Neural crest cell (in vitro differentiated cells): ENCODE measurements at regions not wholly inside any gene's neighbourhood (a gene's known extent, or its start where the extent isn't known, plus 50 kb on each side); places are given as distances from the start of the nearest gene placed in this dataset.

Experiments
- DNase-seq: peaks from one replicate; pipeline ENCODE4 v3.0.0; 2021; ENCODE audit warnings: low read depth, mixed read lengths, low spot score
- H3K27ac Mint-ChIP-seq: one replicate; pipeline ENCODE4 v1.8.0; 2021; ENCODE audit warnings: mild to moderate bottlenecking, mixed read lengths; ENCODE audit not compliant: unreplicated experiment
- H3K27me3 Mint-ChIP-seq: 2 replicates; pipeline ENCODE4 v1.8.0; 2021; ENCODE audit warnings: low read depth, mild to moderate bottlenecking, mixed read lengths
- H3K36me3 Mint-ChIP-seq: 2 replicates; pipeline ENCODE4 v1.8.0; 2021; ENCODE audit warnings: low read depth, mild to moderate bottlenecking, mixed read lengths
- H3K4me1 Mint-ChIP-seq: 2 replicates; pipeline ENCODE4 v1.8.0; 2021; ENCODE audit warnings: mixed read lengths
- H3K4me3 Mint-ChIP-seq: one replicate; pipeline ENCODE4 v1.8.0; 2021; ENCODE audit warnings: mild to moderate bottlenecking, mixed read lengths
- H3K9me3 Mint-ChIP-seq: 2 replicates; pipeline ENCODE4 v1.8.0; 2021; ENCODE audit warnings: mixed read lengths
- TF ChIP-seq, protein P1 (sequence below): fragments of 200-600 bp; sonication (generic); conservative IDR thresholded peaks from 2 replicates; pipeline ENCODE4 v1.5.0; 2021; ENCODE audit warnings: antibody characterized with exemption, mild to moderate bottlenecking

DNA sequence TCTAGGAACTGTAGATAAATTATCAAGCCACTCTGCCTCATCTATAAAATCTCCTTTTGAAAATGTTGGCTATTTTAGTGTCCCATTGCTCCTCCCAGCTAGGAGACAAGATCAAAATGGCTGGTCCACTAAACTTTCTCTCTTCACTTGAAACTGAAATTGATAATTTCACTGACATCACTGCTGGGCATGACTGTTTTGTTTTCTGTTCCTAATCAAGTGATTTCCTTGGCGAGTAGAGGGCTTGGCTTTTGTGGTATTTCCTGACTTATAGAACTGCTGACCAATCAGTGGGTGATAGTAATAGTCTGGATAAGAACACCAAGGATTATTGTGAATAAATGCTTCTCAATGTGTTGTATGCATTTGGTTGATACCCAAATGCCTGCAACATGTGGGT lies 2152.9 kb downstream of the ARAP2 start:
- H3K4me3 Mint-ChIP-seq: no peak overlapping the region
- no peaks in the 10 kb centered on the region for H3K4me1 Mint-ChIP-seq
- DNase-seq: no peak
- no peak overlapping the region for H3K27ac Mint-ChIP-seq
- no peaks in the 10 kb centered on the region for H3K9me3 Mint-ChIP-seq
- H3K36me3 Mint-ChIP-seq: no peaks in the 10 kb centered on the region
- H3K27me3 Mint-ChIP-seq: no peaks in the 10 kb centered on the region
- TF ChIP-seq, protein P1, sequence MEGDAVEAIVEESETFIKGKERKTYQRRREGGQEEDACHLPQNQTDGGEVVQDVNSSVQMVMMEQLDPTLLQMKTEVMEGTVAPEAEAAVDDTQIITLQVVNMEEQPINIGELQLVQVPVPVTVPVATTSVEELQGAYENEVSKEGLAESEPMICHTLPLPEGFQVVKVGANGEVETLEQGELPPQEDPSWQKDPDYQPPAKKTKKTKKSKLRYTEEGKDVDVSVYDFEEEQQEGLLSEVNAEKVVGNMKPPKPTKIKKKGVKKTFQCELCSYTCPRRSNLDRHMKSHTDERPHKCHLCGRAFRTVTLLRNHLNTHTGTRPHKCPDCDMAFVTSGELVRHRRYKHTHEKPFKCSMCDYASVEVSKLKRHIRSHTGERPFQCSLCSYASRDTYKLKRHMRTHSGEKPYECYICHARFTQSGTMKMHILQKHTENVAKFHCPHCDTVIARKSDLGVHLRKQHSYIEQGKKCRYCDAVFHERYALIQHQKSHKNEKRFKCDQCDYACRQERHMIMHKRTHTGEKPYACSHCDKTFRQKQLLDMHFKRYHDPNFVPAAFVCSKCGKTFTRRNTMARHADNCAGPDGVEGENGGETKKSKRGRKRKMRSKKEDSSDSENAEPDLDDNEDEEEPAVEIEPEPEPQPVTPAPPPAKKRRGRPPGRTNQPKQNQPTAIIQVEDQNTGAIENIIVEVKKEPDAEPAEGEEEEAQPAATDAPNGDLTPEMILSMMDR: no peak

DNA sequence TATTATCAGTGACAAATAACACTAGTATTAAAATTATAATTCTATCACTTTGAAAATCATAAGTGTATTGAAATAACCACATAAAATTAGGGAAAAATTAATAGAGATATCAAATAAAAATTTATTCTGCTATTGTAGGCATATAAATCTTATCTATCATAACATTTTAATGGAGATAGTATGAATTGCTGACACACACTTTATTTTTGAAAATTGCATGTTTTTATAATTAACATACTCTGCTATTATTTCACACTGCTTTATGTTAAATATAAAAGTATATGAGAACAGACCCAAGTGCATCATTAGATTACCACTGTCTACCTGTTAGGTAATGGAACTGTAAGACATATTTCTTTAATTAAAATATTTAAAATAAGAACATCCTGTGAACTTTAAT lies 2150.2 kb downstream of the ARAP2 start:
- TF ChIP-seq, protein P1: no peak
- no peaks in the 10 kb centered on the region for H3K36me3 Mint-ChIP-seq
- no peaks in the 10 kb centered on the region for H3K9me3 Mint-ChIP-seq
- H3K4me1 Mint-ChIP-seq: no peaks in the 10 kb centered on the region
- no peak overlapping the region for H3K27ac Mint-ChIP-seq
- H3K4me3 Mint-ChIP-seq: no peak overlapping the region
- H3K27me3 Mint-ChIP-seq: no peaks in the 10 kb centered on the region
- DNase-seq: no peak

DNA sequence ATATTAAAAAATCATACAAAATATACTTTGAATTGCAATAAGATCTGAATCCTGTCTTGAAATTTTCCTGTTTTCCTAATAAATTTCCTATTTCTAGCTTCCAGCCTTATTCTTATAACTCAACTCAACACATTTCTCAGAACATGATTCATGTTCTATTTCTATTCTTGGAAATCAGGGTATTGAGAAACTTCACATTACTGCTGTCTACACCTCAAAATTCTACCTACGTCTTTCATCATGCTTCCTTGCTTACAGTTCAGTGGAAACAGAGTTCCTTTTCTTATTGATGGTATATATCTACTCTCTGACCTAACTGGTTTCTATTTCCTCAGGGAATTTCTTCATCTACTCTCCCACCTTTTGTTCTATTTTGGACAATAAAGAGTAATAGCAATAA lies 2139.0 kb downstream of the ARAP2 start:
- DNase-seq: no peak
- Mint-ChIP-seq H3K4me1 (no peaks in the 10 kb centered on the region), H3K27me3 (no peaks in the 10 kb centered on the region), H3K4me3 (no peak overlapping the region), H3K9me3 (no peaks in the 10 kb centered on the region), H3K36me3 (no peaks in the 10 kb centered on the region), H3K27ac (no peak overlapping the region)
- TF ChIP-seq, protein P1: no peak

DNA sequence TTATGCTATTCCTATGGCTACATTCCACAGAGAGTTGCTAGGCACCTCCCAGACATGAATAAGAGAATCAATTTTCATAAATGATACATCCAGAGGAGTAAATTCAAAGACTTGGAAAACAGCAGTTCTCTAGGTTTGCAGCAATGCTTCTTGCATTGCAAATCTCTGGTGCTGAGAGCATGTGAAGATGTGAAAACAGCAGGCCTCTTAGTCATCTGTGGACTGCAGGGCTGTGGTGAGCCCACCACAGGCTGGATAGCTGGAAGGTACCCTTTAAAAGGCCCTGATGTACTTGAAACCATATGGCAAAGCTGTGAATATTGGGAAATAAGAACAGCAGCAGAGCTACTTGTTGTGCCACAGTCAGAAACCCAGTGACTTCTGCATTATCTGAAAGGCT lies 2135.9 kb downstream of the ARAP2 start:
- Mint-ChIP-seq H3K27me3 (no peaks in the 10 kb centered on the region), H3K4me3 (no peak overlapping the region), H3K9me3 (no peaks in the 10 kb centered on the region), H3K27ac (no peak overlapping the region), H3K4me1 (no peaks in the 10 kb centered on the region), H3K36me3 (no peaks in the 10 kb centered on the region)
- DNase-seq: no peak
- TF ChIP-seq, protein P1: no peak

DNA sequence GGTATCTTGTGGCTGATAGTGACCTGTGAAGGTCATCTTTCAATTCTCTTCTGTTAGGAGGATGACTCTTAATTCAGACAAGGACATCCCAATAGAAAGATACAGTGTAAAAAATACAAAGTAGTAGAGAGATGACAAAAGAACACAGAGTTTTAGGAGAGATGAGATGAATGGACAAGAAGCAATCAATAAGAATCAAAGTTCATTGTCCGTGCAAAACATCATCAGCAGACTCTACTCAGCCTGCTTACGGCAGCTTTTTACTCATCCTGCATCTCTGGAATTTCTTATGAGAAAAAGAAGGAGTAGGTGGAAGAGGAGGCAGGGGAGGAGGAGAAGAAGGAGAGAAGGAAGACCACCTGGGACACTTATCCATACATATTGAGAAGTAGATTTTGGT lies 2131.7 kb downstream of the ARAP2 start:
- TF ChIP-seq, protein P1: no peak
- Mint-ChIP-seq H3K27ac (no peak overlapping the region), H3K4me3 (no peak overlapping the region), H3K4me1 (no peaks in the 10 kb centered on the region), H3K27me3 (no peaks in the 10 kb centered on the region), H3K36me3 (no peaks in the 10 kb centered on the region), H3K9me3 (no peaks in the 10 kb centered on the region)
- no peak for DNase-seq

DNA sequence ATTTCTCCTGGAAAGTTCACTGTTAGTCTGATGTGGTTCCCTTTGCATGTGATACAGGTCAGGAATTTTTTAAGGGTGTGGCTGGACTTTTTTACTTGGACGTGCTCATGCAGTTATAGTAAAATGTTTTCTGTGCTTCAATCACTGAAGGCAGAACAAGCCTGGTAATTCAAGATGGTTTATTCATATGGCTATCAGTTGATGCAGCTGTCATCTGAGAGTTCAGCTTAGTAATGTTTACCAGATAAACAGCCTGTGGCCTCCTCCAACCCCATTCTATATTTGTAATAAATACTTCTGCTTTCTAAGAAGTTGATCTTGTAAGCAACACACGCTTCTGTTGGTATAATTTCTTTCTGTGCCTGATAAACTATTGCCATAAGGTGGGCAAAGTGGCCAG lies 2105.9 kb downstream of the ARAP2 start:
- Mint-ChIP-seq H3K27ac (no peak overlapping the region), H3K4me3 (no peak overlapping the region), H3K36me3 (no peaks in the 10 kb centered on the region)

More for the DNA sequence above, 2105.9 kb downstream of the ARAP2 start:
- no peak for DNase-seq
- TF ChIP-seq, protein P1: no peak
- no peaks in the 10 kb centered on the region for H3K27me3 Mint-ChIP-seq
- H3K9me3 Mint-ChIP-seq: peaks cover 7% of the 10 kb centered on the region
- H3K4me1 Mint-ChIP-seq: no peaks in the 10 kb centered on the region
